Activated naive CD4-positive, alpha-beta T cell treated with anti-CD3 and anti-CD28 coated beads, Interleukin-2, amount 50 U/mL, for 24 hours (primary cell): ENCODE measurements at regions not wholly inside any gene's neighbourhood (a gene's known extent, or its start where the extent isn't known, plus 50 kb on each side); places are given as distances from the start of the nearest gene placed in this dataset.
"Not testable (repeated sequence)": the region's sequence is repeated elsewhere in the genome, so short reads cannot be mapped to it uniquely, and the experiment has no call there.

Experiments used
- H3K27ac Mint-ChIP-seq: one replicate; pipeline ENCODE4 v1.8.0; 2021; ENCODE audit warnings: mild to moderate bottlenecking, mixed read lengths
- H3K27me3 Mint-ChIP-seq: one replicate; pipeline ENCODE4 v1.8.0; 2021; ENCODE audit warnings: mixed read lengths
- H3K36me3 Mint-ChIP-seq: one replicate; pipeline ENCODE4 v1.8.0; 2021; ENCODE audit warnings: mixed read lengths
- H3K4me1 Mint-ChIP-seq: one replicate; pipeline ENCODE4 v1.8.0; 2021; ENCODE audit warnings: mixed read lengths
- H3K4me3 Mint-ChIP-seq: one replicate; pipeline ENCODE4 v1.8.0; 2021; ENCODE audit warnings: mild to moderate bottlenecking, mixed read lengths
- H3K9me3 Mint-ChIP-seq: one replicate; pipeline ENCODE4 v1.8.0; 2021; ENCODE audit warnings: mixed read lengths

DNA sequence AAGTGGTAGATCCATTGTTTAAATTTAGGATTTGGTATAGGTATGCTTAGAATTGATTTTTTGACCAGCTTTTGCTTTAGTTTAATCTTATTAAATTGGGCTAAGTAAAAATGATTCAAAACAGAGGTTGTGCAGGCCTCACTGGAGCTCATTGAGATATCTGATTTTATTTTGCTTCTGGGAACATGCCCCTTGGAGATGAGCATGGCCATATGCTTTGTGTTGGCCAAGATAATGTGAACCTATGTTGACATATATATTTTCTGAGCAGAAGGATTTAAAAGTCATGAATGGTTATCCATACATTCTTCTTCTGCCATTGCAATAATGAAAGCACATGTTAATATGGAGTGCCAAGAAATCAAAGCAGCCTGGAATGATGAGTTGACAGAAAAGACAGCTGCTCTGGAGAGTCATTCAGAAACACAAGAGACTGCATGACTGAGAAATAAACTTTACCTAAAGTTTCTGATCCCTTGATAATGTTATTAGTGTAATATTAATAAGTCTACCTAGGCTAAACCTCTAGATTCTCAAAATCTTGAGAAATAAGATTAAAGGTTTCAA is 489.7 kb upstream of the GNPDA2 start:
- H3K4me3 Mint-ChIP-seq, result no peak overlapping the region
- H3K4me1 Mint-ChIP-seq, result no peaks in the 10 kb centered on the region
- H3K27ac Mint-ChIP-seq, result no peak overlapping the region
- no peaks in the 10 kb centered on the region for H3K9me3 Mint-ChIP-seq
- H3K27me3 Mint-ChIP-seq, result no peaks in the 10 kb centered on the region
- no peaks in the 10 kb centered on the region for H3K36me3 Mint-ChIP-seq

DNA sequence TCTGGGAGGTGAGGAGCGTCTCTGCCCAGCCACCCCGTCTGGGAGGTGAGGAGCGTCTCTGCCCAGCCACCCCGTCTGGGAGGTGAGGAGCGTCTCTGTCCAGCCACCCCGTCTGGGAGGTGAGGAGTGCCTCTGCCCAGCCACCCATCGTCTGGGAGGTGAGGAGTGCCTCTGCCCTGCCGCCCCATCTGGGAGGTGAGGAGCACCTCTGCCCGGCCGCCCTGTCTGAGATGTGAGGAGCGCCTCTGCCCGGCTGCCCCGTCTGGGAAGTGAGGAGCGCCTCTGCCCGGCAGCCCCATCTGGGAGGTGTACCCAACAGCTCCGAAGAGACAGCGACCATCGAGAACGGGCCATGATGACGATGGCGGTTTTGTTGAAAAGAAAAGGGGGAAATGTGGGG is 482.1 kb upstream of the GNPDA2 start:
- not testable (repeated sequence) for H3K9me3 Mint-ChIP-seq, H3K27ac Mint-ChIP-seq, H3K4me1 Mint-ChIP-seq, H3K36me3 Mint-ChIP-seq, H3K27me3 Mint-ChIP-seq, H3K4me3 Mint-ChIP-seq

GRCh38 chr4:45207864-45208331 is 481.5 kb upstream of the GNPDA2 start:
- H3K4me1 Mint-ChIP-seq, H3K4me3 Mint-ChIP-seq: not testable (repeated sequence)

DNA sequence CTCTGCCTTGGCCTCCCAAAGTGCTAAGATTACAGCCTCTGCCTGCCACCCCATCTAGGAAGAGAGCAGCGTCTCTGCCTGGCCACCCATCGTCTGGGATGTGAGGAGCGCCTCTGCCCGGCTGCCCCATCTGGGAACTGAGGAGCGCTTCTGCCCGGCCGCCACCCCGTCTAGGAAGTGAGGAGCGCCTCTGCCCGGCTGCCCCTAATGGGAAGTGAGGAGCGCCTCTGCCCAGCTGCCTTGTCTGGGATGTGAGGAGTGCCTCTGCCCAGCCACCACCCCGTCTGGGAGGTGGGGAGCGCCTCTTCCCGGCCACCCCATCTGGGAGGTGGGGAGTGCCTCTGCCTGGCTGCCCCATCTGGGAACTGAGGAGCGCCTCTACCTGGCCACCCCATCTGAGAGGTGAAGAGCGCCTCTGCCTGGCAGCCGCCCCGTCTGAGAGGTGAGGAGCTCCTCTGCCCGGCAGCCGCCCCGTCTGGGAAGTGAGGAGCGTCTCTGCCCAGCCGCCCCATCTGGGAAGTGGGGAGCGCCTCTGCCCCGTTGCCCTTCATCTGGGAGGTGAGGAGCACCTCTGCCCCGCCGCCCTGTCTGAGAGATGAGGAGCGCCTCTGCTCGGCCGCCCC is 481.0 kb upstream of the GNPDA2 start:
- not testable (repeated sequence) for H3K27me3 Mint-ChIP-seq, H3K9me3 Mint-ChIP-seq, H3K36me3 Mint-ChIP-seq, H3K4me1 Mint-ChIP-seq, H3K27ac Mint-ChIP-seq, H3K4me3 Mint-ChIP-seq

More at GRCh38 chr4:45207864-45208331, 481.5 kb upstream of the GNPDA2 start:
- not testable (repeated sequence) for H3K36me3 Mint-ChIP-seq, H3K27me3 Mint-ChIP-seq, H3K27ac Mint-ChIP-seq, H3K9me3 Mint-ChIP-seq

- Mint-ChIP-seq H3K27ac (no peak overlapping the region), H3K9me3 (peaks cover 4% of the 10 kb centered on the region), H3K4me1 (no peaks in the 10 kb centered on the region), H3K36me3 (no peaks in the 10 kb centered on the region), H3K4me3 (no peak overlapping the region), H3K27me3 (no peaks in the 10 kb centered on the region)
Measured at GRCh38 chr4:45199736-45200135, 473.4 kb upstream of the GNPDA2 start.

GRCh38 chr4:45188501-45188900 is 462.1 kb upstream of the GNPDA2 start:
- H3K36me3 Mint-ChIP-seq, result no peaks in the 10 kb centered on the region
- peaks cover 5% of the 10 kb centered on the region for H3K9me3 Mint-ChIP-seq
- no peaks in the 10 kb centered on the region for H3K4me1 Mint-ChIP-seq
- H3K27me3 Mint-ChIP-seq, result no peaks in the 10 kb centered on the region
- no peak overlapping the region for H3K27ac Mint-ChIP-seq
- no peak overlapping the region for H3K4me3 Mint-ChIP-seq

DNA sequence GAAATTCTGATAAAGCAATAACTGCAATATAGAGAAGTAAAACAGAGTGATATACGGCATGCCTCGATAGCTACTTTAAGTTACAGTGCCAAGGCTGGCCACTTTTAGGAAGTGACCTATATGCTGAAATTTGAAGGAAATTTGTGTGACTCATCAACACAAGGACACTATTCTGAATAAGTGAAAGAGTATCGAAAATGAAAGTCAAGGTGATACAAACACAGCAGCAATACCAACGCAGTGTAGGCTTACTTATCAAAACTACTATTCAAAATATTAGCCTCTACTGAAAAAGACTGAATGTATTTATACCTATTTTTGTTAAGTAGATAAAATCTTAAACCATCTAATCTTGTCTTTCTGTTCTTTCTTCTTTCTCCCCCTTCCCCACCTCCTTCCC is 459.9 kb upstream of the GNPDA2 start:
- H3K27me3 Mint-ChIP-seq, result no peaks in the 10 kb centered on the region

GRCh38 chr4:45183905-45184304 is 457.5 kb upstream of the GNPDA2 start:
- Mint-ChIP-seq H3K27ac (no peak overlapping the region), H3K27me3 (no peaks in the 10 kb centered on the region), H3K36me3 (no peaks in the 10 kb centered on the region), H3K4me3 (no peak overlapping the region), H3K9me3 (peaks cover 5% of the 10 kb centered on the region), H3K4me1 (no peaks in the 10 kb centered on the region)

More for the DNA sequence above, 459.9 kb upstream of the GNPDA2 start:
- no peak overlapping the region for H3K27ac Mint-ChIP-seq
- H3K4me1 Mint-ChIP-seq, result no peaks in the 10 kb centered on the region
- no peak overlapping the region for H3K4me3 Mint-ChIP-seq
- peaks cover 5% of the 10 kb centered on the region for H3K9me3 Mint-ChIP-seq
- no peaks in the 10 kb centered on the region for H3K36me3 Mint-ChIP-seq

DNA sequence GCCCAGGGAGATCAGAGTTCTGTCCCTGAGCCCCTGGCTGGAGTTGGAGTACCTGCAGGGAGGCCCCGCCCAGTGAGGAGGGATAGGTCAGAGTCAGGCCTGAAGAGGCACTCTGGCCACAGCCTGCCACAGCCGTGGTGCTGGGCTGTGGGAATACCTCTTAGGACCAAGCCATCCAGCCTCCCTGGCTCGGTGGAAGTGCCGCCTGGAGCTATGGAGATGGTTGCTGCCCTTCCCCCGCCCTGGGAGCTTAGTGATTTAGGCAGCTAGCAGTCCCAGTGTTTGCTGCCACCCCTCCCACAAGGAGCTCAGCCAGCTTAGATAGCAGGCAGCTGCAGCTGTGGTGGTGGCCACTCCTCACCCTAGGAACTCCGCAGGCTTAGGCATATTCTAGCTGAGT is 446.3 kb upstream of the GNPDA2 start:
- Mint-ChIP-seq H3K4me1 (no peaks in the 10 kb centered on the region), H3K4me3 (no peak overlapping the region), H3K27me3 (no peaks in the 10 kb centered on the region), H3K9me3 (peaks cover 6% of the 10 kb centered on the region), H3K36me3 (no peaks in the 10 kb centered on the region), H3K27ac (no peak overlapping the region)

GRCh38 chr4:45160951-45161350 is 434.6 kb upstream of the GNPDA2 start:
- no peaks in the 10 kb centered on the region for H3K27me3 Mint-ChIP-seq
- H3K4me3 Mint-ChIP-seq, result no peak overlapping the region
- H3K9me3 Mint-ChIP-seq, result no peaks in the 10 kb centered on the region
- H3K27ac Mint-ChIP-seq, result no peak overlapping the region
- no peaks in the 10 kb centered on the region for H3K36me3 Mint-ChIP-seq
- H3K4me1 Mint-ChIP-seq, result no peaks in the 10 kb centered on the region

- Mint-ChIP-seq H3K27ac (no peak overlapping the region), H3K36me3 (no peaks in the 10 kb centered on the region), H3K4me1 (no peaks in the 10 kb centered on the region), H3K27me3 (no peaks in the 10 kb centered on the region), H3K9me3 (peaks cover 4% of the 10 kb centered on the region), H3K4me3 (no peak overlapping the region)
Measured at GRCh38 chr4:45155081-45155777, 428.9 kb upstream of the GNPDA2 start.

- H3K27me3 Mint-ChIP-seq, result no peaks in the 10 kb centered on the region
- H3K36me3 Mint-ChIP-seq, result no peaks in the 10 kb centered on the region
- no peak overlapping the region for H3K4me3 Mint-ChIP-seq
- H3K4me1 Mint-ChIP-seq, result no peaks in the 10 kb centered on the region
- H3K27ac Mint-ChIP-seq, result no peak overlapping the region
- peaks cover 11% of the 10 kb centered on the region for H3K9me3 Mint-ChIP-seq
Measured at GRCh38 chr4:45147866-45148265, 421.5 kb upstream of the GNPDA2 start.

GRCh38 chr4:45131020-45131419 is 404.7 kb upstream of the GNPDA2 start:
- H3K9me3 Mint-ChIP-seq, result peaks cover 8% of the 10 kb centered on the region
- H3K4me1 Mint-ChIP-seq, result no peaks in the 10 kb centered on the region

DNA sequence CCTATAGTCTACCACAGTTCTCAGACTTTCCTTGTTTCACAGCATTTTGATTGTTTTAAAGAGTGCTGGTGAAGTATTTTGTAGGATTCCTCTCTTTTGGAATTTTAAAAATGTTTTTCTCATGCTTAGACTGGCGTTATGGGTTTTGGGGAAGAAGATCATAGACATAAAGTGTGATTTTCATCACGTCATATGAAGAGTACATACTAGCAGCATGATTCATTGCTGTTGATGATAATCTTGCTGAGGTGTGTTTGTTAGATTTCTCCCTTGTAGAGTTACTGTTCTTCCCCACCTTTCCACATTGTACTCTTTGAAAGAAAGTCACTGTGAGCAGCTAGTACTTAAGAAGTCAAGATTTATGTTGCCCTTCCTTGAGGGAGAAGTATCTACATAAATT is 396.1 kb upstream of the GNPDA2 start:
- no peaks in the 10 kb centered on the region for H3K36me3 Mint-ChIP-seq
- H3K4me3 Mint-ChIP-seq, result no peak overlapping the region
- H3K27me3 Mint-ChIP-seq, result no peaks in the 10 kb centered on the region
- no peaks in the 10 kb centered on the region for H3K4me1 Mint-ChIP-seq
- H3K9me3 Mint-ChIP-seq, result no peaks in the 10 kb centered on the region
- H3K27ac Mint-ChIP-seq, result no peak overlapping the region

More at GRCh38 chr4:45131020-45131419, 404.7 kb upstream of the GNPDA2 start:
- no peak overlapping the region for H3K4me3 Mint-ChIP-seq
- no peaks in the 10 kb centered on the region for H3K36me3 Mint-ChIP-seq
- H3K27me3 Mint-ChIP-seq, result no peaks in the 10 kb centered on the region
- no peak overlapping the region for H3K27ac Mint-ChIP-seq

- H3K27ac Mint-ChIP-seq, result no peak overlapping the region
Measured at GRCh38 chr4:45121426-45121975, 395.1 kb upstream of the GNPDA2 start.

GRCh38 chr4:45120163-45120562 is 393.8 kb upstream of the GNPDA2 start:
- no peaks in the 10 kb centered on the region for H3K27me3 Mint-ChIP-seq
- H3K9me3 Mint-ChIP-seq, result no peaks in the 10 kb centered on the region
- no peak overlapping the region for H3K27ac Mint-ChIP-seq
- no peaks in the 10 kb centered on the region for H3K4me1 Mint-ChIP-seq
- H3K36me3 Mint-ChIP-seq, result no peaks in the 10 kb centered on the region
- no peak overlapping the region for H3K4me3 Mint-ChIP-seq

More at GRCh38 chr4:45121426-45121975, 395.1 kb upstream of the GNPDA2 start:
- no peaks in the 10 kb centered on the region for H3K4me1 Mint-ChIP-seq
- H3K9me3 Mint-ChIP-seq, result no peaks in the 10 kb centered on the region
- no peak overlapping the region for H3K4me3 Mint-ChIP-seq
- H3K36me3 Mint-ChIP-seq, result no peaks in the 10 kb centered on the region
- no peaks in the 10 kb centered on the region for H3K27me3 Mint-ChIP-seq
